Epithelial cell of proximal tubule (primary cell): ENCODE measurements at regions not wholly inside any gene's neighbourhood (a gene's known extent, or its start where the extent isn't known, plus 50 kb on each side); places are given as distances from the start of the nearest gene placed in this dataset.
"Not testable (repeated sequence)": the region's sequence is repeated elsewhere in the genome, so short reads cannot be mapped to it uniquely, and the experiment has no call there.

Source experiments
- DNase-seq: peaks from one replicate; pipeline ENCODE4 v3.0.0-alpha.2; 2011; ENCODE audit warnings: low read depth
- H3K4me3 ChIP-seq: 2 replicates; pipeline ENCODE4 v1.5.1; 2011; ENCODE audit warnings: low read depth, mild to moderate bottlenecking, low read length
- CTCF ChIP-seq: conservative IDR thresholded peaks from 2 replicates; pipeline ENCODE4 v1.5.1; 2012; ENCODE audit warnings: low read depth, mild to moderate bottlenecking, low read length

- TF ChIP-seq CTCF = no peak
- no peak for DNase-seq
- no peak overlapping the region for H3K4me3 ChIP-seq
These were observed 97.9 kb upstream of the ANK3 start for GRCh38 chr10:60487543-60487942.

- no peak overlapping the region for H3K4me3 ChIP-seq
- no peak for DNase-seq
- TF ChIP-seq CTCF = no peak
These were observed 95.3 kb upstream of the ANK3 start for GRCh38 chr10:60485025-60485424.

- H3K4me3 ChIP-seq = no peak overlapping the region
- no peak for TF ChIP-seq CTCF
- peak; percentile 91 for DNase-seq
These were observed 91.3 kb upstream of the ANK3 start for GRCh38 chr10:60480865-60481563.

- H3K4me3 ChIP-seq = no peak overlapping the region
- no peak for TF ChIP-seq CTCF
- no peak for DNase-seq
These were observed 89.8 kb upstream of the ANK3 start for GRCh38 chr10:60479305-60480020.

- no peak overlapping the region for H3K4me3 ChIP-seq
- no peak for DNase-seq
- TF ChIP-seq CTCF = no peak
These were observed 86.8 kb upstream of the ANK3 start for GRCh38 chr10:60476451-60476850.

GRCh38 chr10:60473557-60473956 is 83.9 kb upstream of the ANK3 start:
- H3K4me3 ChIP-seq = no peak overlapping the region
- peak; percentile 44 for DNase-seq
- TF ChIP-seq CTCF = no peak

- TF ChIP-seq CTCF = no peak
- DNase-seq = no peak
- no peak overlapping the region for H3K4me3 ChIP-seq
These were observed 80.4 kb upstream of the ANK3 start for GRCh38 chr10:60470091-60470490.

GRCh38 chr10:60469147-60469546 is 79.5 kb upstream of the ANK3 start:
- DNase-seq, H3K4me3 ChIP-seq: not testable (repeated sequence)
